ENCODE measurements at regions not wholly inside any gene's neighbourhood (a gene's known extent, or its start where the extent isn't known, plus 50 kb on each side); places are given as distances from the start of the nearest gene placed in this dataset.
"Not testable (repeated sequence)": the region's sequence is repeated elsewhere in the genome, so short reads cannot be mapped to it uniquely, and the experiment has no call there.

GRCh38 chrX:140249088-140249487, 255.8 kb downstream of the SOX3 start:
- Histone ChIP-seq H3K36me3 (ENCODE audit: control insufficient read depth in 1 of 2, insufficient read depth in 2 of 2, low read length in 2 of 2) (no peaks in the 10 kb centered on the region), H3K27me3 (ENCODE audit: insufficient read depth, low read length) (no peaks in the 10 kb centered on the region), H2AFZ (ENCODE audit: insufficient read depth, low read length, poor library complexity) (no peak overlapping the region), H3K27ac (ENCODE audit: low read depth, low read length) (no peak overlapping the region), H3K79me2 (ENCODE audit: control insufficient read depth, insufficient read depth, low read length, poor library complexity) (no peaks in the 10 kb centered on the region), H3K18ac (ENCODE audit: low read length) (no peak overlapping the region), H3K14ac (ENCODE audit: low read length) (no peak overlapping the region), H3K4me3 (ENCODE audit: low read depth, low read length) (no peak overlapping the region), H3K9ac (ENCODE audit: low read length) (no peak overlapping the region), H2AK5ac (ENCODE audit: low read length) (no peak overlapping the region), H3K9me3 (ENCODE audit: insufficient read depth, low read depth, low read length) (no peaks in the 10 kb centered on the region), H3K4me1 (ENCODE audit: control insufficient read depth in 1 of 2, insufficient read depth in 2 of 2, low read length in 2 of 2) (no peaks in the 10 kb centered on the region), H3K4ac (ENCODE audit: low read depth, low read length) (no peak overlapping the region), H3K79me1 (ENCODE audit: low read length) (no peaks in the 10 kb centered on the region), H2BK5ac (ENCODE audit: low read depth, low read length, poor library complexity) (no peak overlapping the region), H4K91ac (ENCODE audit: low read depth, low read length) (no peak overlapping the region), H4K12ac (ENCODE audit: low read depth, low read length) (no peak overlapping the region), H4K8ac (ENCODE audit: low read depth, low read length) (no peak overlapping the region), H2BK12ac (ENCODE audit: low read length) (no peak overlapping the region), H2BK120ac (ENCODE audit: insufficient read depth, low read length, poor library complexity) (no peak overlapping the region), H3K4me2 (ENCODE audit: low read length) (no peak overlapping the region), H3K23ac (ENCODE audit: low read length) (no peak overlapping the region)
- no CpG with 5 or more reads among the region's 8 CpGs for WGBS (ENCODE audit: extremely low coverage, insufficient coverage, insufficient read length)
- DNase-seq, result no peak

DNA sequence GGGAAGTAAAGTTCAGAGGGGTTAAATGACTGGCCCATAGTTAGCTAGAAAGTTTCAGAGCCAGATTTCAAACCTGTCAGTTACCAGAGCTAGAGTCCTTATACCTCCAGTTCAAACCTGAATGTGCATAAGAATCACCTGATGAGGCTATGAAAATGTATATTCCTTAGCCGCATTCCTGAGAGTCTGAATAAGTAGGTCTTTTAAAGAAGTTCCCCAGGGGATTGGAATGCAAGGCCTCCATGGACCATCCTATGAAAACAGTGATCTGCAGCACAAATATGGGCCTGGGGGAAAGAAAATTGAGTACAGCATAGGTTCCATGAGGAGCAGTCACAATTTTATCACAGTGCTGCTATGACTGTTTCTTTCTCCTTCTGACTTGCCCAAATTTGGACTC, 263.9 kb upstream of the CXorf66 start:
- H3K4me1 ChIP-seq (ENCODE audit: control insufficient read depth in 1 of 2, insufficient read depth in 2 of 2, low read length in 2 of 2), result no peaks in the 10 kb centered on the region
- WGBS (ENCODE audit: extremely low coverage, insufficient coverage, insufficient read length), result no CpG with 5 or more reads among the region's 1 CpG

DNA sequence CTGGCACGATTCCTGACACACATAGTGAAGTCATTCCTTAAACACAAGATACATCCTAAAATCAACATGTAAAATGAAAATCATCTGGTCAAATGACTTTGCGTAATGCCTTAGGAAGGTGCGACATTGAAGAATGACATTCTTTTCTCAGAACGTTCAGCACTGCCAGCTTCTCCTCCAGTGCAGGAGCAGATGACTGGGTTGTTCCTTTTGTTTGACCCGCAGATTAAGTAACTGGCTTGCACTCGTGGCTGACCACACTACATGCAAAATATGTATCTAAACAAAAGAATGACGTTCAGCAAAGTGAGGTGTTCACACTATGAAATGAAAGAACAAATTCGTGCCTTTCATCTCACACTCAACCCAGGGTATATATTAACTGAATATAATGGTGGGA, 260.7 kb upstream of the CXorf66 start:
- no CpG with 5 or more reads among the region's 8 CpGs for WGBS (ENCODE audit: extremely low coverage, insufficient coverage, insufficient read length)
- not testable (repeated sequence) for H3K9me3 ChIP-seq (ENCODE audit: insufficient read depth, low read depth, low read length); H2AK5ac ChIP-seq (ENCODE audit: low read length); H2BK12ac ChIP-seq (ENCODE audit: low read length); H3K79me2 ChIP-seq (ENCODE audit: control insufficient read depth, insufficient read depth, low read length, poor library complexity); H3K27ac ChIP-seq (ENCODE audit: low read depth, low read length); H3K27me3 ChIP-seq (ENCODE audit: insufficient read depth, low read length); H3K4me1 ChIP-seq (ENCODE audit: control insufficient read depth in 1 of 2, insufficient read depth in 2 of 2, low read length in 2 of 2); H2AFZ ChIP-seq (ENCODE audit: insufficient read depth, low read length, poor library complexity); H4K91ac ChIP-seq (ENCODE audit: low read depth, low read length); H3K14ac ChIP-seq (ENCODE audit: low read length); H3K4ac ChIP-seq (ENCODE audit: low read depth, low read length); H4K12ac ChIP-seq (ENCODE audit: low read depth, low read length); H3K79me1 ChIP-seq (ENCODE audit: low read length); H3K36me3 ChIP-seq (ENCODE audit: control insufficient read depth in 1 of 2, insufficient read depth in 2 of 2, low read length in 2 of 2); H3K18ac ChIP-seq (ENCODE audit: low read length); H2BK120ac ChIP-seq (ENCODE audit: insufficient read depth, low read length, poor library complexity); H3K4me2 ChIP-seq (ENCODE audit: low read length); H4K8ac ChIP-seq (ENCODE audit: low read depth, low read length); H2BK5ac ChIP-seq (ENCODE audit: low read depth, low read length, poor library complexity); H3K9ac ChIP-seq (ENCODE audit: low read length); H3K4me3 ChIP-seq (ENCODE audit: low read depth, low read length); H3K23ac ChIP-seq (ENCODE audit: low read length)
- peak in 1 of 2 donors; percentile 18 for DNase-seq

More for the DNA sequence above, 263.9 kb upstream of the CXorf66 start:
- Histone ChIP-seq H3K4ac (ENCODE audit: low read depth, low read length) (no peak overlapping the region), H3K4me3 (ENCODE audit: low read depth, low read length) (no peak overlapping the region), H3K27me3 (ENCODE audit: insufficient read depth, low read length) (no peaks in the 10 kb centered on the region), H4K8ac (ENCODE audit: low read depth, low read length) (no peak overlapping the region), H3K79me2 (ENCODE audit: control insufficient read depth, insufficient read depth, low read length, poor library complexity) (no peaks in the 10 kb centered on the region), H3K4me2 (ENCODE audit: low read length) (no peak overlapping the region), H3K79me1 (ENCODE audit: low read length) (no peaks in the 10 kb centered on the region), H3K9ac (ENCODE audit: low read length) (no peak overlapping the region), H3K14ac (ENCODE audit: low read length) (no peak overlapping the region), H4K12ac (ENCODE audit: low read depth, low read length) (no peak overlapping the region), H2BK120ac (ENCODE audit: insufficient read depth, low read length, poor library complexity) (no peak overlapping the region), H3K36me3 (ENCODE audit: control insufficient read depth in 1 of 2, insufficient read depth in 2 of 2, low read length in 2 of 2) (no peaks in the 10 kb centered on the region), H2AK5ac (ENCODE audit: low read length) (no peak overlapping the region), H3K27ac (ENCODE audit: low read depth, low read length) (no peak overlapping the region), H2AFZ (ENCODE audit: insufficient read depth, low read length, poor library complexity) (no peak overlapping the region), H2BK5ac (ENCODE audit: low read depth, low read length, poor library complexity) (no peak overlapping the region), H2BK12ac (ENCODE audit: low read length) (no peak overlapping the region), H3K9me3 (ENCODE audit: insufficient read depth, low read depth, low read length) (no peaks in the 10 kb centered on the region), H4K91ac (ENCODE audit: low read depth, low read length) (no peak overlapping the region), H3K23ac (ENCODE audit: low read length) (no peak overlapping the region), H3K18ac (ENCODE audit: low read length) (no peak overlapping the region)
- DNase-seq, result no peak

DNA sequence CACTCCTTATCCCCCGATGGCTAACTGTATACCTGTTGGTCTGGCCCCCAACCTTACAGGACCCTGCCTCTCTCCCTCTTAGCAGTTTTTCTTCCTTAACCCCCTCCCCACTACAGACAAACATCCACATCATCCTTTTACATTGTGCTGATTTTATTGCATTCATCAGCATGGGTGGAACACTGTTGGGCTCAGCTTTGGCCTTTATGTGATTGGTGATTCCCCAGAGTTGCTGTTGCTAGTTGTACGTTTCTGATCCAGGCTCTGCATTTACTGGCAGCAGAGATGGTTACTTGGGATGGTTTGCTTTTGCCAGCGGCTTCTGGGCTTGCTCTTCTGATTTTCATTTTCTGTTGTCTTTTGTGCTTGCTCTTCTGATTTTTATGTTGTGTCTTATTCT, 250.6 kb upstream of the CXorf66 start:
- not testable (repeated sequence) for H3K4me3 ChIP-seq (ENCODE audit: low read depth, low read length); H2BK120ac ChIP-seq (ENCODE audit: insufficient read depth, low read length, poor library complexity); H2AFZ ChIP-seq (ENCODE audit: insufficient read depth, low read length, poor library complexity); H3K4ac ChIP-seq (ENCODE audit: low read depth, low read length); H3K23ac ChIP-seq (ENCODE audit: low read length); H3K4me2 ChIP-seq (ENCODE audit: low read length); H3K27me3 ChIP-seq (ENCODE audit: insufficient read depth, low read length); DNase-seq; H3K18ac ChIP-seq (ENCODE audit: low read length); H4K12ac ChIP-seq (ENCODE audit: low read depth, low read length); H3K79me2 ChIP-seq (ENCODE audit: control insufficient read depth, insufficient read depth, low read length, poor library complexity); H3K79me1 ChIP-seq (ENCODE audit: low read length); H3K14ac ChIP-seq (ENCODE audit: low read length); H3K9me3 ChIP-seq (ENCODE audit: insufficient read depth, low read depth, low read length); H3K36me3 ChIP-seq (ENCODE audit: control insufficient read depth in 1 of 2, insufficient read depth in 2 of 2, low read length in 2 of 2); H4K91ac ChIP-seq (ENCODE audit: low read depth, low read length); H3K27ac ChIP-seq (ENCODE audit: low read depth, low read length); H3K9ac ChIP-seq (ENCODE audit: low read length); H2BK5ac ChIP-seq (ENCODE audit: low read depth, low read length, poor library complexity); H2BK12ac ChIP-seq (ENCODE audit: low read length); H2AK5ac ChIP-seq (ENCODE audit: low read length); H4K8ac ChIP-seq (ENCODE audit: low read depth, low read length); H3K4me1 ChIP-seq (ENCODE audit: control insufficient read depth in 1 of 2, insufficient read depth in 2 of 2, low read length in 2 of 2)
- no CpG with 5 or more reads among the region's 3 CpGs for WGBS (ENCODE audit: extremely low coverage, insufficient coverage, insufficient read length)

Data from trophoblast cell (in vitro differentiated cells and primary cell).